Brain microvascular endothelial cell (primary cell): ENCODE measurements at regions not wholly inside any gene's neighbourhood (a gene's known extent, or its start where the extent isn't known, plus 50 kb on each side); places are given as distances from the start of the nearest gene placed in this dataset.

Experiments
- DNase-seq: peaks from one replicate; pipeline ENCODE4 v3.0.0-alpha.2; 2020
- H3K27ac ChIP-seq: fragments of 250-450 bp; sonication (Bioruptor Pico); 2 replicates; pipeline ENCODE4 v1.5.1; 2020; ENCODE audit warnings: mild to moderate bottlenecking, moderate library complexity
- H3K27me3 ChIP-seq: fragments of 250-450 bp; sonication (Bioruptor Pico); replicated peaks from 2 replicates; pipeline ENCODE4 v1.5.1; 2020; ENCODE audit warnings: mild to moderate bottlenecking
- H3K36me3 ChIP-seq: fragments of 250-450 bp; sonication (Bioruptor Pico); replicated peaks from 2 replicates; pipeline ENCODE4 v1.5.1; 2020; ENCODE audit warnings: mild to moderate bottlenecking
- H3K4me3 ChIP-seq: 2 replicates; pipeline ENCODE4 v1.5.1; 2011; ENCODE audit warnings: low read depth, mild to moderate bottlenecking, control low read depth, low read length, moderate library complexity
- CTCF ChIP-seq: IDR thresholded peaks from 2 replicates; pipeline ENCODE4 v1.5.1; 2011; ENCODE audit warnings: low read depth, mild to moderate bottlenecking, moderate library complexity, low read length, control low read depth, inconsistent platforms; ENCODE audit errors: missing control alignments
- in situ Hi-C: cut with HindIII; loops from 2 replicates; pipeline ENCODE4 v1.10.0; 2017; ENCODE audit warnings: low sequenced_read_pairs, low pct_ligation_motif_present

GRCh38 chr10:131427281-131427680 lies 115.8 kb upstream of the TCERG1L start:
- DNase-seq: no peak
- Histone ChIP-seq H3K36me3 (no peaks in the 10 kb centered on the region), H3K27me3 (no peaks in the 10 kb centered on the region), H3K4me3 (no peak overlapping the region), H3K27ac (no peak overlapping the region)
- in situ Hi-C loops: no loop called here
- no peak for TF ChIP-seq CTCF

- TF ChIP-seq CTCF: no peak
- in situ Hi-C loops: no loop called here
- H3K27ac ChIP-seq: no peak overlapping the region
- H3K4me3 ChIP-seq: no peak overlapping the region
- no peak for DNase-seq
- no peaks in the 10 kb centered on the region for H3K36me3 ChIP-seq
- H3K27me3 ChIP-seq: no peaks in the 10 kb centered on the region
Observed at GRCh38 chr10:131427901-131428300, 116.4 kb upstream of the TCERG1L start.

- DNase-seq: no peak
- H3K27ac ChIP-seq: no peak overlapping the region
- no peaks in the 10 kb centered on the region for H3K27me3 ChIP-seq
- in situ Hi-C loops: no loop called here
- TF ChIP-seq CTCF: no peak
- no peak overlapping the region for H3K4me3 ChIP-seq
- no peaks in the 10 kb centered on the region for H3K36me3 ChIP-seq
Observed at GRCh38 chr10:131429141-131429540, 117.6 kb upstream of the TCERG1L start.

GRCh38 chr10:131429942-131430341 lies 118.4 kb upstream of the TCERG1L start:
- no peak for TF ChIP-seq CTCF

GRCh38 chr10:131430716-131431412 lies 119.3 kb upstream of the TCERG1L start:
- no peak overlapping the region for H3K4me3 ChIP-seq
- H3K36me3 ChIP-seq: no peaks in the 10 kb centered on the region
- in situ Hi-C loops: no loop called here
- H3K27me3 ChIP-seq: no peaks in the 10 kb centered on the region
- DNase-seq: no peak
- no peak for TF ChIP-seq CTCF
- H3K27ac ChIP-seq: no peak overlapping the region

More at GRCh38 chr10:131429942-131430341, 118.4 kb upstream of the TCERG1L start:
- no peaks in the 10 kb centered on the region for H3K27me3 ChIP-seq
- DNase-seq: no peak
- no peak overlapping the region for H3K27ac ChIP-seq
- no peak overlapping the region for H3K4me3 ChIP-seq
- in situ Hi-C loops: no loop called here
- H3K36me3 ChIP-seq: no peaks in the 10 kb centered on the region

GRCh38 chr10:131431533-131431932 lies 120.0 kb upstream of the TCERG1L start:
- TF ChIP-seq CTCF: no peak
- Histone ChIP-seq H3K4me3 (no peak overlapping the region), H3K27ac (no peak overlapping the region), H3K36me3 (no peaks in the 10 kb centered on the region), H3K27me3 (no peaks in the 10 kb centered on the region)
- in situ Hi-C loops: no loop called here
- no peak for DNase-seq
